ENCODE measurements at regions not wholly inside any gene's neighbourhood (a gene's known extent, or its start where the extent isn't known, plus 50 kb on each side); places are given as distances from the start of the nearest gene placed in this dataset.
A peak's percentile ranks its signal among the peaks of the same experiment; 100 is the strongest.
"Not testable (repeated sequence)": the region's sequence is repeated elsewhere in the genome, so short reads cannot be mapped to it uniquely, and the experiment has no call there.

- DNase-seq (ENCODE audit: low spot score) (no peak), FAIRE-seq (no peak)
These were observed 401.9 kb upstream of the NDST4 start for GRCh38 chr4:115515366-115515765.

GRCh38 chr4:115514675-115515074 lies 401.3 kb upstream of the NDST4 start:
- DNase-seq (ENCODE audit: low spot score), result no peak
- FAIRE-seq, result no peak

DNA sequence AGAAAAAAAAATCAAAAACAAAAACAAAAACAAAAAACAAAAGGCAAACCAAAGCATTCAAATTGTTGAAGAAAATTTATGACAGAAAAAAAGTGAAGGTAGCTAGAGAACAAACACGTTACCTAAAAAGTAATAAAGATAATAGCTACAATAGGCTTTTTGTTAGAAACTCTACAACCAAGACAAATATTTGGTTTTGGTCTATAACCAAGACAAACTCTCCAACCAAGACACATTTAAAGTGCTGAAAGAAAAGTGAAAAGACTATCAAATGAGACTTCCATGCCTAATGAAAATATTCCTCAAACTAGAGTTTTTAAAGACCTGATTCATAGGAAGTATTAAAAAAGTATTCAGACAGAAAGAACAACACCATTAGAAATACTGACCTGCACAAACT lies 391.9 kb upstream of the NDST4 start:
- DNase-seq (ENCODE audit: low spot score), result no peak
- no peak for FAIRE-seq

GRCh38 chr4:115501656-115502055 lies 388.2 kb upstream of the NDST4 start:
- FAIRE-seq, result no peak
- DNase-seq (ENCODE audit: low spot score), result no peak

- FAIRE-seq; DNase-seq (ENCODE audit: low spot score): not testable (repeated sequence)
These were observed 380.4 kb upstream of the NDST4 start for GRCh38 chr4:115493770-115494169.

DNA sequence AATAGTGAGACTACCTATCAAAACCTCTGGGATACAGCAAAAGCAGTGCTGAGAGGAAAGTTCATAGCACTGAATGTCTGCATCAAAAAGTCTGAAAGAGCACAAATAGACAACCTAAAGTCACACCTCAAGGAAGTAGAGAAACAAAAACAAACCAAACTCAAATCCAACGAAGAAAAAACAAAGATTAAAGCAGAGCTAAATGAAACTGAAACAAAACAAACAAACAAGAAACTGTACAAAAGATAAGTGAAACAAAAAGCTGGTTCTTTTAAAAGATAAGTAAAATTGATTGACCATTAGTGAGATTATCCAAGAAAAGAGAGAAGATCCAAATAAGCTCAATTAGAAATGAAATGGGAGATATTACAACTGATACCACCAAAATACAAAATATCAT lies 378.3 kb upstream of the NDST4 start:
- FAIRE-seq (no peak), DNase-seq (ENCODE audit: low spot score) (no peak)

DNA sequence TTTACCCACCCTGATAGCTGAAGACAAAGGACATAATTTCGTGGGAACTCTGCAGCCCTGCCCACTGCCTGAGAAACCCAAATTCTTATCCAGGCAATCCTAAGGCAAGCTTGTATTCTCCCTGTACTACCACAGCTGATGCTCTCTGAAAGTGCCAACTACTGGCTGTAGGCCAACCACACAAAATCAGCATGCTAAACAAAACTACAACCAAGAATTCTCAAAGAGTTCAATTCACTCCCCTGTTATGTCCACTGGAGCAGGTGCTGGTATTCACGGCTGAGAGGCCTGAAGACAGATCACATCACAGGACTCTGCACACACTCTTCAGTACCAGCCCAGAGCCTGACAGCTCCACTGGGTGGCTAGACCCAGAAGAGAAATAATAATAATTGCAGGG lies 375.9 kb upstream of the NDST4 start:
- no peak for DNase-seq (ENCODE audit: low spot score)
- no peak for FAIRE-seq

- FAIRE-seq, result no peak
- DNase-seq (ENCODE audit: low spot score), result no peak
These were observed 372.0 kb upstream of the NDST4 start for GRCh38 chr4:115485402-115485801.

DNA sequence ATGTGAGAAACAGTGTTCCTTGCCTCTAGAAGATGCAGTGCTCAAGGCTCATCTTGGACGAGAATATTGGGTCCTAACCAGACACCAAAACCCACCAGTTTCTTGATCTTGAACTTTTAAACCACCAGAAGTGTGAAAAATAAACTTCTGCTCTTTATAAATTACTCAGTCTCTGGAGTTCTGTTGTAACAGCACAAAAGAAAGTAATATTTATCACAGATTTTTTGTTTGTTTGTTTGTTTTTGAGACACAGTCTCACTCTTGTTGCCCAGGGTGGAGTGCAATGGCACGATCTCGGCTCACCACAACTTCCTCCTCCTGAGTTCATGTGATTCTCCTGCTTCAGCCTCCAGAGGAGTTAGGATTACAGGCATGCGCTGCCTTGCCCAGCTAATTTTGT lies 371.1 kb upstream of the NDST4 start:
- FAIRE-seq (no peak), DNase-seq (ENCODE audit: low spot score) (no peak)

GRCh38 chr4:115470763-115471162 lies 357.3 kb upstream of the NDST4 start:
- FAIRE-seq (no peak), DNase-seq (ENCODE audit: low spot score) (no peak)

- not testable (repeated sequence) for DNase-seq (ENCODE audit: low spot score); FAIRE-seq
These were observed 345.9 kb upstream of the NDST4 start for GRCh38 chr4:115459301-115459700.

DNA sequence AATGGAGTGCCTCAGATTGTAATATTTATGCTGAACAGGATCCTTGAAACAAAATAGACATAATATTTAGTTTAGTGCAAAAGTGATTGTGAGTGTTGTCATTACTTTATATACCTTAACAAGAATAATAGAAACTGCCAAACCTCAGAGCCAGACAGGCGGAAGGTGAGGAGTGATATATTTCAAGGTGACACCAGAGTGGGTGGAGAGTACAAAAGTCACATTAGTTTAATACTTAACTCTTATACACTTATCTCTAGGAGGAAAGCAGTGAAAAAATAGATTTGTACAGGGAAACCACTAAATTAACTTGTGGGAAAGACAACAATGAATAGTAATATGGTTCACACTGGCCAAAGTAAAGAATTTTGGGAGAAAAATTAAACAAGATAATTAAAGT lies 342.8 kb upstream of the NDST4 start:
- no peak for DNase-seq (ENCODE audit: low spot score)
- no peak for FAIRE-seq

DNA sequence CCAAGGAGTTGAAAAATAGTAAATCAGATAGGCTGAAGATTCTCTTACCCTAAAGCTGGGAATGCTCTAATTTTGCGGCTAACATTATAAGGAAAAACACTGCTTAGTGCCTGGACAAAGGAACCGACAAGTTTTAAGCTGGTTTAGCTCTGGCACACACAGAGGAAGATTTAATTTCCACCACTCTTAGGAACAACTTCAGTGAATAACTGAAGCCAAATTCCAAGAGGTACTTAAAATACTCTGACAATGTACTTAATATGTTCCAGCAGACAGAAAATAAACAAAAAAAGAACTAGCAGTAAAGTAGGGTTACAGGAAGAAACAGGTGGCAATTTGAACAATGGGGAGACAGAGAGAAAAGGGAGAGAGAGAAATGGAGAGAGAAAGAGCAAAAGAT lies 340.8 kb upstream of the NDST4 start:
- DNase-seq (ENCODE audit: low spot score) (no peak), FAIRE-seq (no peak)

GRCh38 chr4:115453416-115453815 lies 340.0 kb upstream of the NDST4 start:
- no peak for FAIRE-seq
- no peak for DNase-seq (ENCODE audit: low spot score)

GRCh38 chr4:115452229-115452628 lies 338.8 kb upstream of the NDST4 start:
- not testable (repeated sequence) for FAIRE-seq; DNase-seq (ENCODE audit: low spot score)

- DNase-seq (ENCODE audit: low spot score), result no peak
- FAIRE-seq, result no peak
These were observed 324.3 kb upstream of the NDST4 start for GRCh38 chr4:115437739-115438138.

- DNase-seq (ENCODE audit: low spot score) (peak; percentile 26), FAIRE-seq (no peak)
These were observed 320.1 kb upstream of the NDST4 start for GRCh38 chr4:115433491-115433890.

DNA sequence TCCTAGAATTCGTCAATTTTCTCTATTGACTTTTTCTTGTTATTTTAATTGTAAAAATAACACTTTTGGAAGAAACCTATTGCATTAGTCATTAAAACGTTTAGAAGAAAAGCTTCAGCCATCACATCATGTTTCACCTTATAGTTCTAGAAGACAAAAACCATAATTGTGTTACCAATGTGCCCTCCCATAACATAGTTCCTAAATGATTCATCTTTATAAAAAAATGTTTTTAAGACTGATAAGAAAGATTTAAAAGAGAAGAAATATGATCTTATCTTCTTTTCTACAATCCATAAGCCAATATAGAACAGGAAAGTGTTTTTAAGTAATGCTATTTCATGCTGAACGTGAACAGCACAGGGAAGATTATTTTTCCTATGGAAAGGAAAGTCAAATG lies 316.6 kb upstream of the NDST4 start:
- no peak for FAIRE-seq
- no peak for DNase-seq (ENCODE audit: low spot score)

DNA sequence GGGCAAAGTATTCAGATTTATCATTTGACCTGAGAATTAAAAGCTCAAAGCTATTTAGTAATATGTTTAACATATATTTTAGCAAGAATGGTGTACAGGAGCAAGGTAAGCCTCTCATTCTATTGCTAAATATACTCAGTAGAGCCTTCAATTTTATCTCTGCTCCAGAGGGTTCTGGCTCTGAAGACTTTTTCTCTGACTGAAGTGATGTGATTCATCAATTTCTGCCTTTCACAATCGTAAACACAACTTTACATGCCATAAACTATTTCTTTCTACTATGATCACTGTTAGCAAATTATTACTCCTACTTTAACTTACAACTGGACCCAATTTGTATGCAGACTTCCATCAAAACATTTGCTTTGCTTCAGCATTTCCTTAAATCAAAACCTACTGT lies 315.0 kb upstream of the NDST4 start:
- DNase-seq (ENCODE audit: low spot score) (no peak), FAIRE-seq (no peak)

DNA sequence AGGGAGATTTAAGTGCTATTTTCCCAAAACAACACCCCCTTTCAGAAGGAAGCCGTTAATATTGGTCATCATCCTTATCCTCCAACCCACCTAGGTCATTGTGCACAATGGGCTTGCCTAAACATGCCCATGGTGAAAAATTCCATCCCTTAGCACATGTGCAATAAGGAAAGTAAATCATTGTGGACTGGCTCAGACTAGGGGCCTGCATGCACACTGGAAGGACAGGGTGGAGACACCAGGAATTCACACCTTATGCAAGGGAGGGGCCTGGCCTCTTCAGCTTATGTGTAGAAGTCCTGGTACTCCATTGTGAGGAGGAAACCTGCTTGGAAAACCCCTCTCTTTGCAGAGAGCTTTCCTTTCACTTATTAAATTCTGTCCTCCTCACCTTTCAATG lies 311.4 kb upstream of the NDST4 start:
- FAIRE-seq (peak; percentile 44), DNase-seq (ENCODE audit: low spot score) (no peak)

DNA sequence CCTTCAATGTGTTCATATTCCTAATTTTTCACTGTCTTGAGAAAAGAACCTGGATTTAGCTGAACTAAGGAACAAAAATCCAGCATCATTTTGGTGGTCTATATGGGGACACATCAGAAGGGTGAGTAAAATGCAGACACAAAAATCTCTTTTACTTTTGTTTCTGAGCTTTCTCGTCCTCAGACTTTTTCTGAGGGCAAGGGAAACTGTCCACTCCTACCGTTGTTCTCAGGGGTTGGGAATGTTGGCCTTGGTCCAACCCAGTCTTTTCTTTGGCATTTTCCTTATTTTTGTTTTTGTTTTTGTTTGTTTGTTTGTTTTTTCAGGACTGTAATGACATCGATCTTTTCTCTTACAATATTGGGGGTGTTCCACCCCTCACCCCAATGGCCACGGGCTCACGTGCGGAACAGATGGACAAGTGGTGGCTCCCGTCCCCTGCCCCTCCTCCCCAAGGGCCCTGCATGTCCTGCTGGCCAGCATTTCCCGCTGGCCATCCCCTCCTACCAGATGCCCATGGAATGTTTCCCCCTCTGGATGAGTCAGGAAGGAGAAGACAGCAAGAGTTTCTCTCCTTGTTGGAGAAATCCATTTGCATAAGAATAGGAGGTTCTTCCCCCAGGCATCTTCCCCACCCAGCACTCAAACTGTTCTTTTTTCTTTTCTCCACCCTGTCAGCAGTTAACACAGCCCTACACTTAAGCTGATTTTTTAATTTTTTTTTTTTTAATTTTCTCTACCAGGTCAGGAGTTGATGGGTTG lies 305.4 kb upstream of the NDST4 start:
- no peak for FAIRE-seq
- DNase-seq (ENCODE audit: low spot score), result no peak

GRCh38 chr4:115396034-115396433 lies 282.6 kb upstream of the NDST4 start:
- DNase-seq (ENCODE audit: low spot score) (no peak), FAIRE-seq (no peak)

DNA sequence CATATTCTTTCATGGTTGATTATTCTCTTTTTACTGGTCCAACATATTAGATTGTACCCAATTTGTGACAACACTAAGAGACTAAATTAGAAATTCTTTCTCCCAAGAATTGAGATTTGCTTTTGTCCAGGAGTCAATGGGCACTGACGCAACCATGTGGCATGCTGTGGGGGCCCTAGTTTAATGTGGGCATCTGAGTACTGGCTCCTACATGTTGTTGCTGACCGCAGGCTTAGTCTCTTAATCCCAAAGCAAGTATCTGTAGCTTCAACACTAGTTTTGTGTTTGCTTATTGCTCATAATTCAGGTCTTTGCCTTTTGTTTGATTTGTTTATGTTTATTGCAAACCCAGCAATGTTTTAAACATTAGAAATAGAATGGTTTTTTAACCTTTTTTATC lies 263.4 kb upstream of the NDST4 start:
- FAIRE-seq, result no peak

GRCh38 chr4:115374621-115375020 lies 261.2 kb upstream of the NDST4 start:
- DNase-seq (ENCODE audit: low spot score) (no peak), FAIRE-seq (no peak)

More for the DNA sequence above, 263.4 kb upstream of the NDST4 start:
- no peak for DNase-seq (ENCODE audit: low spot score)

All from urothelium cell line (cell line).